Renal pelvis (tissue), 1 donor: ENCODE measurements at regions not wholly inside any gene's neighbourhood (a gene's known extent, or its start where the extent isn't known, plus 50 kb on each side); places are given as distances from the start of the nearest gene placed in this dataset.

Source experiments
- DNase-seq: peaks from one replicate; pipeline ENCODE4 v3.0.0-alpha.2; 2013

DNA sequence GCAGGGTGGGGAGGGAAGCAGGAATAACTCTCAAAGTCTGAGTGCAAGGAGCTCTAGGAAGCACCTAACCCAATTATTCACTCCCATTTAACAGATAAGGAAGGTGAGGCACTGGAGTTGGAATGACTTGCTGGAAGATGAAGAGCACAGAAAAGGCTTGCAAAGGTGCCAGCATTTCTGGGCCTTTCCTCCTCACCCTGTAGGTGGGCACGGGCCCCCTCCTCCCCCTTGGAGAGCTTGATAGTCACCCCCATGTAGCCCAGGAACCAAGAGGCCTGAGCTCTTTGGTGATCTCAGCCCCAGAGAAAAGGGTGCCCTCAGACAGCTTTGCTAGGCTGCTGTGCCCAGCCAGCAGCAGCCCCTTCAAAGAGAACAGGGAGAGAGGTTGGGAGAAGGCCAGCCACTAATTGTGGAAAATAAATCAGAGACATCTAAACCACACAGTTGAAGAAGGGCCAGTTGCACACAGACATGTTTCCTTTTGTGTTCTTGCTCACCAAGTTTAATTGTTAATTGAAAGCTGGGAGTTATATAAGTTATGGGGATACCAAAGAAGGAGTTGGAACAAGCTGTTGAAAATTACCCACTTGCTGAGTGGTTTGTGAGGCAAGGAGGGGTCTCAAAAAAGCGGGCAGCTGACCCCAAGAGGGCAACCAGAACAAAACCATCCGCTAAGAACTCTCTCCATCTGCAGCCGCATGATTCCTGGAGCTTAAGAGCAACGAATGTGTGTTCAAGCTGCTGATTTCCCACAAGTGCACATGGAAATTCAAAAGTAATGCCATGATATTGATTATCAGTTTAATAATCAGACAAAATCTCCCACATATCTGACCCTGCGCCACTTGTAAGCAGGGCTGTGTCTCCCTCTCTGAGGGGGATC lies 77.0 kb downstream of the MRPL14 start:
- DNase-seq: no peak

DNA sequence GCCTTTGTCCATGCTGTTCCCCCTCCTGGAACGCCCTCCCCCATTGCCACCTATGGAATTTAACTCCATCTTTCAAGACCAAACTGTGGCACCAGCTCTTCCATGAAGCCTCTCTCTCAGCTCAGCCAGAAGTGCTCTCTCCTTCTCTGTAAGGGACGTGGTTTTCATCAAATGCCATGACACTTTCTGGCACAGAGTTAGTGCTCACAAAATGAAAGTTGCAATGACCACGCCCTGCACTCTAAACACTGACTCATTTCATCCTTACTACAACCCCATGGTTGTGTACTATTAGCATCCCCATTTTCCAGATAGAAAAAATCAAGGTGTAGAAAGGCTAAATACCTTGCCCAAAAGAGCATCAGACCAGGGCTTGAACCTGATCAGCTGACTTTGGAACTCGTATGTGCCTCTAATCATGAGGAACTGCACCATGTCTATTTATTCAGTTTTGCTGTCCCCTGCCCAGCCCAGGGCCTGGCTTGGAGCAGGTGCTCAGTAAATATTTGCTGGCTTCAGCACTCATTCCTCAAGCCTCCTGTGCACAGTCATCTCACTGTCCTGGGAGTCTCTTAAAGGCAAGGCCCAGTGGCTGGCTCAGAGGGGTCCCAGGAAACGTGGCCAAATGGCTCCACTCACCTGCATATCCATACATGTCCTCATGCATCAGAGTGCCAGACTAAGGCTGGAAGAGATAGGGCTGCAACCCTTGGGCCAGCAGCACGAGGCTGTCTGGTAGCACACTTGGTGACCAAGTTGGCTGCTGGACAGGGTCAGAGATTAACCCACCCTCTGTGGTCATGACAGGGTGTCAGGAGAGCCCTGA lies 77.9 kb downstream of the MRPL14 start:
- no peak for DNase-seq

GRCh38 chr6:44048277-44048676 lies 79.0 kb downstream of the MRPL14 start:
- no peak for DNase-seq

GRCh38 chr6:44047801-44048200 lies 79.5 kb downstream of the MRPL14 start:
- DNase-seq: no peak

DNA sequence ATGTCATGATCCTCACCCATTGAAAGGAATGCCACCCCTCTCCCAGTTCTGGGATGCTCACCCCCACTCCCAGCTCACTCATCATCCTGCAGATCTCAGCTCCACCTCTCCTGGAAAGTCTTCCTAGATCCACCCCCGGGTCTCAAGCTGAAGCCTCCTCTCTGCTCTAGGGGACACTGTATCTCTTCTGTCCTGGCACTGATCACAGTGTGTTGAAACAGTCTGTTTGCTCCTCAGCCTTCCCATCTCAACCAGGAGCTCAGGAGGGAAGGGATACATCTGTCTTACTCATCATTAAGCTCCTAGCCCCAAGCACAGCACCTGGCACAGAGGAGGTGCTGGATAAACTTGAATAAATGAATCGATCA lies 80.1 kb downstream of the MRPL14 start:
- no peak for DNase-seq

GRCh38 chr6:44046516-44047178 lies 80.6 kb downstream of the MRPL14 start:
- no peak for DNase-seq

- DNase-seq: no peak
Measured at GRCh38 chr6:44045672-44046015, 81.6 kb downstream of the MRPL14 start.

GRCh38 chr6:44044940-44045671 lies 82.1 kb downstream of the MRPL14 start:
- DNase-seq: no peak

- DNase-seq: no peak
Measured at GRCh38 chr6:44044154-44044539, 83.1 kb downstream of the MRPL14 start.

- DNase-seq: no peak
Measured at GRCh38 chr6:44043479-44044153, 83.6 kb downstream of the MRPL14 start.

DNA sequence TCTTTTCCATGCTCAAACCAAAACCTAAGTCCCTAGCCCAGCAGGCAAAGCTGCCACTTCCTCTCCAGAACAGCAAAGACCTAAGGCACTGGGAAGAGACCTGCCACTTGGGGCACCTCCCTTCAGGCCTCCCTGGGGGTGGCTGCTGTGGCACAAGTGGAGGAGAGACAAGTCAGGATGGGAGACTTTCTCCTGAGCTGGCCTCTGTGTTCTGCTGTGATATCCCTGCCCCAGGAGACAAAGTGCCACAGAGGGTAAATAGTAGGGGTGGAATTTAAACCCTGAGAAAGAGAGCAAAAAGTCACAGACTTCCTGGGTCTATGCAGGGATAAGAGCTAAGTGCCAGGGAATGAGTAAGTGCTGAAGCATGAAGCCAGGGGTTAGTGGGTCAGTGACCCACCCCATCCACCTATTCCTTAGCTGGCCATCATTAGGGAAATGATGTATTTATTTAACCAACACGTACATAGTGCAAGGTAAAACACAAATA lies 84.2 kb downstream of the MRPL14 start:
- no peak for DNase-seq

DNA sequence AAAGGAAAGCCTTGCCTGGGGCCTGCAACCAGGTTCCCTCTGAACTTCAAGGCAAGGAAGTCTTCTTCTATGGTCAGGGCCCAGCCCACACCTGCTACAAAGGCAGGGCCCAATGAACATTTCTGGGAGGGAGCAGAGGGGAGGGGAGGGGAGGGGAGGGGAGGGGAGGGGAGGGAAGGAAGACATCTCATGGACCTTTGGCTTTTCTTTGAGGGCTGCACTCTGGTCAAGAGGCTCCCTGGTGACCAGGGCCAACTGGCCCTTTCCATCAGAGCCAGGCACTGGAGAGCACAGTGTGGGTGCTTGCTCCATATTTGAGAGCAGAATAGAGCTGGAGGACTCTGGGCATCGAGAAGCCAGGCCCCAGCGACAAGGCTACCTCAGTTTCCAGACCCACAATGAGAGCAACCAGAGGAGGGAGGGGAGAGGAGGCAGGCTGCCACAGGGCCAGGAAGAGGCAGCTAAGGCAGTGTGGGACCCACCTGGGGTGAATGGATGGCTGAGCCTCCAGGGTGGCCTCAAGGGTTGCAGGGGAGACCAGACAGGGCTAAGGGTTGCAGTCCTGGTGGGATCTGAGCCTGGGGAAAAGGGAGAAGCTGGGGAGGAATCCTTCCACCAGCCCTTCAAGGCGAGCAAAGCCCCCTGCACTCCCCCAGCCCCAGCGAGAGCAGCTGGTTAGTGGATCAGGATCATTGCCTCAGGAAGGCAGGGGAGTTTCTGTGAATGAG lies 84.8 kb downstream of the MRPL14 start:
- no peak for DNase-seq

GRCh38 chr6:44041461-44042260 lies 85.6 kb downstream of the MRPL14 start:
- DNase-seq: no peak

DNA sequence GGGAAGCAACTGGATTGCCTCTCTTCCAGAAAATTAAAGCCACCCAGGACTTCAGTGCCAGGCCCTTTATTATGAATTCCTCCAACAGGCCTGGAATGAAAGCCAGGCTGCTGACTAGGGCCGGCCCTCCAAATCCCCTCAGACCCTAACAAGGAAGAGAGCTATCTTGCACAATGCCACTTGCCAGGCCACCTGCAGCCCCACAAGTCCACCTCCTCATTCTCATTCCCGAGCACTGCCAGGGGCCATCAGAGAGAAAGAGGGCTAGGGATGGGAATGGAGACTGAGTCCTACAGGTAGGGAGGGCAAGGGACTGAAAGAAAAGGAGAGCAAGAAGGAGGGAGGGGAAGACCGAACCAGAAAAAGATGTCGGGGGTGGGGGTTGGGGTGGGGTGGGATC lies 86.5 kb downstream of the MRPL14 start:
- no peak for DNase-seq

GRCh38 chr6:44039839-44040350 lies 87.4 kb downstream of the MRPL14 start:
- DNase-seq: no peak

- DNase-seq: no peak
Measured at GRCh38 chr6:44039191-44039719, 88.0 kb downstream of the MRPL14 start.

DNA sequence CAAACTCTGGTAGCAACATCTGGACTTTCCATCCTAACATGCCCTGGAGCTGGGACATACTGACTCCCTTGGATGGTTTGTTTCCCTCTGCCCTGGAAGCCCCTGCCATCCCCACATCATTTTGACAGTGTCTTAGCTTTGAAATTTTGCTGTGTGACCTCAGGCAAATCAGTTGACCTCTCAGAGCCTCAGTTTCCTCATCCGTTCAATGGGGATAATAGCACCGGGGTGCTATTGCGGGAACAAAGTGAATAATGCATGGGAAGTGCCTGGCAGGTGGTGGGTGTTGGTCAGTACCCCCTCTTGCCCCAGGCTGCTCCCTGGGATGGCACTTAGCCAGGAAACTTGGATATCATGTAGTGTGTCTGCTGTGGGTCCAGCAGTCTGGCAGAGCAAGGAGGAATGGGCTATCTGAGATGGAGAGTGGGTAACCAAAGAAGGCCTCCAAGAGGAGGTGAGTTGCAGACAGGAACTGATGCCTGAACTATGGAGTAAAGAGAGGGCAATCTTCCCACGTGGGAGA lies 88.6 kb downstream of the MRPL14 start:
- DNase-seq: no peak

DNA sequence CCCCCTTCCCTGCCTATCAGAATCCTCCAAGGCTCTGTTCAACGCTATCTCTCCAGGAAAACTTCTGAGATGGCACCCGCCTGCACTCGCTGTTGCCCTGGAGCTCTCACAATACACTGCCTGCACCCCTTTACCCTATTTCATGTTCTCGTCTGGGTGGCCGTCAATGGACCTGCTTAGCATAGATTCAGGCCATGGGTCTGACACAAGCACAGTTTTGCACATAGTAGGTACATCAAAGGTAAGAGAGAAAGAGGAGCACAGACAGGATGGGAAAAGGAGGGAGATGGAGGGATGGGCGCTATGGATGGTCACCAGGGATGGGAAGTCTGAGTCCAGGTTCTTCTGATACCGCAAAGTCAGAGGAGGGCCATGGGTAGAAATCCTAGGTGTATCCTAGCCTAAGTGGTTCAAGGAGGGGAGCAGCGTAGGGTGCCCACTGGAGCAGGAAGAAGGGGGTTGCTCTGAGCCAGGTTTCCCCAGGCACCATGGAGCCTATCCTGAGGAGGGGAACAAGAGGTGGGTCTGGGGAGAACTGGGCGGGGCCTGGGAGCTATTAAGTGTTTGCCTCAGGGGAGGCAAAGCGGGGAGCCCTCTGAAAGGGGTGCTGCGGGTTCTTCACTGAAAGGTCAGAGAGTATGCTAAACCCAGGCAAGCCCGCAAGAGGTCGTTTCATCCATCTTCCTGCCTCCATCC lies 89.3 kb downstream of the MRPL14 start:
- no peak for DNase-seq
